Loucy (cell line): ENCODE measurements at regions not wholly inside any gene's neighbourhood (a gene's known extent, or its start where the extent isn't known, plus 50 kb on each side); places are given as distances from the start of the nearest gene placed in this dataset.

ENCODE experiments used
- CTCF ChIP-seq: fragments of 200-600 bp; sonication (generic); conservative IDR thresholded peaks from 2 replicates; pipeline ENCODE4 v1.5.1; 2014; ENCODE audit warnings: mild to moderate bottlenecking, antibody characterized with exemption, low read length
- EZH2phosphoT487 ChIP-seq: fragments of 200-600 bp; IDR thresholded peaks from 2 replicates; pipeline ENCODE4 v1.6.1; 2018; ENCODE audit warnings: antibody characterized with exemption, mild to moderate bottlenecking, moderate library complexity, borderline replicate concordance

- TF ChIP-seq CTCF (no peak), EZH2phosphoT487 (no peak)
These were observed 162.6 kb upstream of the PFN2 start for GRCh38 chr3:150133293-150133692.
